Transverse colon (tissue), 4 donors: ENCODE measurements at regions not wholly inside any gene's neighbourhood (a gene's known extent, or its start where the extent isn't known, plus 50 kb on each side); places are given as distances from the start of the nearest gene placed in this dataset.

ENCODE experiments used
- EP300 ChIP-seq: sonication (generic); formaldehyde crosslinking; IDR thresholded peaks from one replicate; pipeline ENCODE4 v1.6.1; 2017; ENCODE audit warnings: antibody characterized with exemption, low read depth
- POLR2AphosphoS5 ChIP-seq, 3 donors: sonication (generic); formaldehyde crosslinking; IDR thresholded peaks; one replicate each; pipeline ENCODE4 v1.6.1; 2016; ENCODE audit warnings: antibody characterized with exemption in 3 of 3
- TF ChIP-seq, protein P1 (sequence below), 5 experiments: fragments of 200-600 bp in 3 of 5; fragments of 450-650 bp in 2 of 5; sonication (generic) in 3 of 5; IDR thresholded peaks; 1 replicate in 2 of 5; 2 replicates in 3 of 5; pipeline ENCODE4 v1.5.1; 2016 to 2017; ENCODE audit warnings: antibody characterized with exemption in 5 of 5, inconsistent platforms in 3 of 5, mild to moderate bottlenecking in 2 of 5, moderate library complexity in 1 of 5

- no peak for TF ChIP-seq EP300
- TF ChIP-seq POLR2AphosphoS5 (IDR thresholded peaks at IDR 0.05) = no peak
- TF ChIP-seq, protein P1, sequence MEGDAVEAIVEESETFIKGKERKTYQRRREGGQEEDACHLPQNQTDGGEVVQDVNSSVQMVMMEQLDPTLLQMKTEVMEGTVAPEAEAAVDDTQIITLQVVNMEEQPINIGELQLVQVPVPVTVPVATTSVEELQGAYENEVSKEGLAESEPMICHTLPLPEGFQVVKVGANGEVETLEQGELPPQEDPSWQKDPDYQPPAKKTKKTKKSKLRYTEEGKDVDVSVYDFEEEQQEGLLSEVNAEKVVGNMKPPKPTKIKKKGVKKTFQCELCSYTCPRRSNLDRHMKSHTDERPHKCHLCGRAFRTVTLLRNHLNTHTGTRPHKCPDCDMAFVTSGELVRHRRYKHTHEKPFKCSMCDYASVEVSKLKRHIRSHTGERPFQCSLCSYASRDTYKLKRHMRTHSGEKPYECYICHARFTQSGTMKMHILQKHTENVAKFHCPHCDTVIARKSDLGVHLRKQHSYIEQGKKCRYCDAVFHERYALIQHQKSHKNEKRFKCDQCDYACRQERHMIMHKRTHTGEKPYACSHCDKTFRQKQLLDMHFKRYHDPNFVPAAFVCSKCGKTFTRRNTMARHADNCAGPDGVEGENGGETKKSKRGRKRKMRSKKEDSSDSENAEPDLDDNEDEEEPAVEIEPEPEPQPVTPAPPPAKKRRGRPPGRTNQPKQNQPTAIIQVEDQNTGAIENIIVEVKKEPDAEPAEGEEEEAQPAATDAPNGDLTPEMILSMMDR (IDR thresholded peaks at IDR 0.05) = no peak
Measured at GRCh38 chr4:28225050-28225449, 1364.4 kb downstream of the STIM2 start.
